HepG2 (cell line): ENCODE measurements at regions not wholly inside any gene's neighbourhood (a gene's known extent, or its start where the extent isn't known, plus 50 kb on each side); places are given as distances from the start of the nearest gene placed in this dataset.

Experiments used
- CHD4 ChIP-seq: fragments of 200-600 bp; sonication (generic); IDR thresholded peaks from 2 replicates; pipeline ENCODE4 v1.7.0; 2017; ENCODE audit warnings: mild to moderate bottlenecking, low read length, borderline replicate concordance
- MATR3 ChIP-seq: sonication (generic); formaldehyde crosslinking; IDR thresholded peaks from 2 replicates; pipeline ENCODE4 v1.4.0; 2020; ENCODE audit warnings: missing genetic modification reagents
- MBNL3 ChIP-seq: fragments of 250-450 bp; sonication (Bioruptor Pico); conservative IDR thresholded peaks from 2 replicates; pipeline ENCODE4 v1.8.0; 2022; ENCODE audit warnings: mild to moderate bottlenecking, inconsistent platforms
- PITX1 ChIP-seq: sonication (generic); formaldehyde crosslinking; IDR thresholded peaks from 2 replicates; pipeline ENCODE4 v1.5.1; 2020; ENCODE audit warnings: mild to moderate bottlenecking, missing genetic modification reagents
- PLRG1 ChIP-seq: fragments of 450-650 bp; conservative IDR thresholded peaks from 2 replicates; pipeline ENCODE4 v1.6.1; 2016
- SAP130 ChIP-seq: IDR thresholded peaks from 2 replicates; pipeline ENCODE4 v1.6.1; 2016; ENCODE audit warnings: low read depth
- SATB2 ChIP-seq: sonication (generic); formaldehyde crosslinking; IDR thresholded peaks from 2 replicates; pipeline ENCODE4 v1.5.0; 2020; ENCODE audit warnings: missing genetic modification reagents
- SKIL ChIP-seq: sonication (generic); formaldehyde crosslinking; IDR thresholded peaks from 2 replicates; pipeline ENCODE4 v1.8.0; 2022; ENCODE audit warnings: missing genetic modification reagents, mild to moderate bottlenecking, moderate library complexity, borderline replicate concordance
- SUZ12 ChIP-seq: fragments of 150-350 bp; IDR thresholded peaks from 2 replicates; pipeline ENCODE4 v1.6.1; 2014; ENCODE audit warnings: low read depth, low read length
- TARDBP ChIP-seq: sonication (generic); formaldehyde crosslinking; IDR thresholded peaks from 2 replicates; pipeline ENCODE4 v1.8.0; 2022; ENCODE audit warnings: mild to moderate bottlenecking, missing genetic modification reagents
- ZFAT ChIP-seq: sonication (generic); formaldehyde crosslinking; conservative IDR thresholded peaks from 2 replicates; pipeline ENCODE4 v1.8.1; 2023; ENCODE audit warnings: missing genetic modification reagents, inconsistent platforms
- ZNF446 ChIP-seq: sonication (generic); formaldehyde crosslinking; IDR thresholded peaks from 2 replicates; pipeline ENCODE4 v1.5.0; 2020; ENCODE audit warnings: mild to moderate bottlenecking, missing genetic modification reagents
- ZNF558 ChIP-seq: sonication (generic); formaldehyde crosslinking; IDR thresholded peaks from 2 replicates; pipeline ENCODE4 v1.9.0; 2022; ENCODE audit warnings: mild to moderate bottlenecking, missing genetic modification reagents, borderline replicate concordance
- ZNF710 ChIP-seq: sonication (generic); formaldehyde crosslinking; IDR thresholded peaks from 2 replicates; pipeline ENCODE4 v1.5.0; 2020; ENCODE audit warnings: mild to moderate bottlenecking, missing genetic modification reagents, borderline replicate concordance
- ZNF761 ChIP-seq: sonication (generic); formaldehyde crosslinking; conservative IDR thresholded peaks from 2 replicates; pipeline ENCODE4 v1.4.0; 2020; ENCODE audit warnings: mild to moderate bottlenecking, missing genetic modification reagents
- ZNF781 ChIP-seq: sonication (generic); formaldehyde crosslinking; IDR thresholded peaks from 2 replicates; pipeline ENCODE4 v1.5.1; 2020; ENCODE audit warnings: borderline replicate concordance, mild to moderate bottlenecking, missing genetic modification reagents; ENCODE audit errors: not compliant biosample characterization
- TF ChIP-seq, protein P1 (sequence below): sonication (generic); formaldehyde crosslinking; IDR thresholded peaks from 2 replicates; pipeline ENCODE4 v1.5.1; 2020; ENCODE audit warnings: mild to moderate bottlenecking, missing genetic modification reagents, borderline replicate concordance

DNA sequence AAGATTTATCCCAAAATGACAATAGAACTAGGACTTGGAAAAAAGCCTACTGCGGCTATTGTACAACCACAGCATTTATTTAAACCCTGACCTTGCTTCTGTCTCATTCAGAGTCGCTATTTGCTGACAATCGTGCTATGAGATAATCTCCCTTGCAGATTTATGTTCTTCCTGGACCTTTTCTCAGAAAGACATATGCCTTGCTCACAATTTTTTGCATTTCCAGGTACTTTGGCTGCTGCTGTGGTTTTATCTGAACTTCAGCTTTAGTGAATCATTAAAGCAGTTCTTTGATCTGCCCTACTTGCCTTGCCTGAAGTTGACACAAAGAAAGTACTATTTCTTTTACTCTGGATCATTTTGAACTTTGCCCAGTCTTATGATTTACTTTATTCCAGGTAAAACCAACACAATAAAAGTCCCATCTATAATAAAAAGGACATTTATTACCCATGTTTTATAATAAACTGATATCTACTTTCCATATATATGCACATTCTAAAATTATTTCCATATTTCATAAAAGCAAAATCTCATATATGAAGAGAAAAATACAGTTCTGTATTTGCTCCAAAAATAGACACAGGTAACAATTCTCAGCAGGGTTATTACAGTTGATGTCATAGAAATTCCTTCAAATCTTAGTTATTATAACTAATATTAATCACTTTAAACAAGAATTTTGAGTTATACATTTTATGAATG lies 63.4 kb upstream of the CARD18 start (continued):
- TF ChIP-seq CHD4 (peak; percentile 79; the same call in 1 of the 2 replicates), ZNF781 (no peak), ZNF761 (CRISPR knock-in tag) (no peak), MBNL3 (no peak), ZFAT (CRISPR knock-in tag) (no peak), MATR3 (CRISPR knock-in tag) (no peak), SAP130 (CRISPR knock-in tag) (peak; percentile 61), ZNF710 (CRISPR knock-in tag) (no peak), SKIL (no peak), SUZ12 (no peak), PLRG1 (no peak), ZNF558 (CRISPR knock-in tag) (no peak), PITX1 (CRISPR knock-in tag) (peak; percentile 54; the same call in 1 of the 2 replicates), SATB2 (no peak), TARDBP (peak; percentile 75; the same call in 1 of the 2 replicates), ZNF446 (CRISPR knock-in tag) (no peak)
- TF ChIP-seq, protein P1, sequence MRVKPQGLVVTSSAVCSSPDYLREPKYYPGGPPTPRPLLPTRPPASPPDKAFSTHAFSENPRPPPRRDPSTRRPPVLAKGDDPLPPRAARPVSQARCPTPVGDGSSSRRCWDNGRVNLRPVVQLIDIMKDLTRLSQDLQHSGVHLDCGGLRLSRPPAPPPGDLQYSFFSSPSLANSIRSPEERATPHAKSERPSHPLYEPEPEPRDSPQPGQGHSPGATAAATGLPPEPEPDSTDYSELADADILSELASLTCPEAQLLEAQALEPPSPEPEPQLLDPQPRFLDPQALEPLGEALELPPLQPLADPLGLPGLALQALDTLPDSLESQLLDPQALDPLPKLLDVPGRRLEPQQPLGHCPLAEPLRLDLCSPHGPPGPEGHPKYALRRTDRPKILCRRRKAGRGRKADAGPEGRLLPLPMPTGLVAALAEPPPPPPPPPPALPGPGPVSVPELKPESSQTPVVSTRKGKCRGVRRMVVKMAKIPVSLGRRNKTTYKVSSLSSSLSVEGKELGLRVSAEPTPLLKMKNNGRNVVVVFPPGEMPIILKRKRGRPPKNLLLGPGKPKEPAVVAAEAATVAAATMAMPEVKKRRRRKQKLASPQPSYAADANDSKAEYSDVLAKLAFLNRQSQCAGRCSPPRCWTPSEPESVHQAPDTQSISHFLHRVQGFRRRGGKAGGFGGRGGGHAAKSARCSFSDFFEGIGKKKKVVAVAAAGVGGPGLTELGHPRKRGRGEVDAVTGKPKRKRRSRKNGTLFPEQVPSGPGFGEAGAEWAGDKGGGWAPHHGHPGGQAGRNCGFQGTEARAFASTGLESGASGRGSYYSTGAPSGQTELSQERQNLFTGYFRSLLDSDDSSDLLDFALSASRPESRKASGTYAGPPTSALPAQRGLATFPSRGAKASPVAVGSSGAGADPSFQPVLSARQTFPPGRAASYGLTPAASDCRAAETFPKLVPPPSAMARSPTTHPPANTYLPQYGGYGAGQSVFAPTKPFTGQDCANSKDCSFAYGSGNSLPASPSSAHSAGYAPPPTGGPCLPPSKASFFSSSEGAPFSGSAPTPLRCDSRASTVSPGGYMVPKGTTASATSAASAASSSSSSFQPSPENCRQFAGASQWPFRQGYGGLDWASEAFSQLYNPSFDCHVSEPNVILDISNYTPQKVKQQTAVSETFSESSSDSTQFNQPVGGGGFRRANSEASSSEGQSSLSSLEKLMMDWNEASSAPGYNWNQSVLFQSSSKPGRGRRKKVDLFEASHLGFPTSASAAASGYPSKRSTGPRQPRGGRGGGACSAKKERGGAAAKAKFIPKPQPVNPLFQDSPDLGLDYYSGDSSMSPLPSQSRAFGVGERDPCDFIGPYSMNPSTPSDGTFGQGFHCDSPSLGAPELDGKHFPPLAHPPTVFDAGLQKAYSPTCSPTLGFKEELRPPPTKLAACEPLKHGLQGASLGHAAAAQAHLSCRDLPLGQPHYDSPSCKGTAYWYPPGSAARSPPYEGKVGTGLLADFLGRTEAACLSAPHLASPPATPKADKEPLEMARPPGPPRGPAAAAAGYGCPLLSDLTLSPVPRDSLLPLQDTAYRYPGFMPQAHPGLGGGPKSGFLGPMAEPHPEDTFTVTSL (CRISPR knock-in tag) = peak; percentile 90; the same call in 1 of the 2 replicates
